Nephron progenitor cell (in vitro differentiated cells): ENCODE measurements at regions not wholly inside any gene's neighbourhood (a gene's known extent, or its start where the extent isn't known, plus 50 kb on each side); places are given as distances from the start of the nearest gene placed in this dataset.
A peak's percentile ranks its signal among the peaks of the same experiment; 100 is the strongest.

ENCODE experiments used
- DNase-seq: peaks from one replicate; pipeline ENCODE4 v3.0.0; 2021
- H3K27ac Mint-ChIP-seq: 2 replicates; pipeline ENCODE4 v1.8.0; 2021; ENCODE audit warnings: mild to moderate bottlenecking, moderate library complexity, mixed read lengths
- H3K27me3 Mint-ChIP-seq: 2 replicates; pipeline ENCODE4 v1.8.0; 2021; ENCODE audit warnings: mild to moderate bottlenecking, low read depth, mixed read lengths; ENCODE audit not compliant: poor library complexity
- H3K36me3 Mint-ChIP-seq: 2 replicates; pipeline ENCODE4 v1.8.0; 2021; ENCODE audit warnings: low read depth, mixed read lengths
- H3K4me1 Mint-ChIP-seq: 2 replicates; pipeline ENCODE4 v1.8.0; 2021; ENCODE audit warnings: mixed read lengths
- H3K4me3 Mint-ChIP-seq: 2 replicates; pipeline ENCODE4 v1.8.0; 2021; ENCODE audit warnings: mild to moderate bottlenecking, moderate library complexity, mixed read lengths
- H3K9me3 Mint-ChIP-seq: 2 replicates; pipeline ENCODE4 v1.8.0; 2021; ENCODE audit warnings: mild to moderate bottlenecking, moderate library complexity, mixed read lengths
- TF ChIP-seq, protein P1 (sequence below): fragments of 200-600 bp; sonication (generic); IDR thresholded peaks from 2 replicates; pipeline ENCODE4 v1.5.0; 2021; ENCODE audit warnings: antibody characterized with exemption

DNA sequence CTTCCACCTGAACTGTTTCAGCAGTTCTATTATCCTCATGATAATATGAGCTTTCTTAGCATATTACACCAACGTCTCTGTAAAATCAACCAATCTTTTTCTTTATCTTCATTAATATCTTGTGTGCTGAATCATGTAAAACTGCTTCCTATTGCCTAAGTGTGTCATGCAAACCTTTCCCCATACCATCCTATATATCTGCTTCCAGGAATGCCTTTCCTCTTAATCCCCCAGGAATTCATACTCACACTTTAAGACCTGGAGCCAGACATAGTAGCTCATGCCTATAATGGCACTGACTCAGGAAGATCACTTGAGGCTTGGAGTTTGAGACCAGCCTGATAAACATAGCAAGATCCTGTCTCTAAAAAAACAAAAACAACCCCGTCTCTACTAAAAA, 183.9 kb downstream of the NRIP1 start:
- no peak for DNase-seq
- H3K9me3 Mint-ChIP-seq: peaks cover 24% of the 10 kb centered on the region

DNA sequence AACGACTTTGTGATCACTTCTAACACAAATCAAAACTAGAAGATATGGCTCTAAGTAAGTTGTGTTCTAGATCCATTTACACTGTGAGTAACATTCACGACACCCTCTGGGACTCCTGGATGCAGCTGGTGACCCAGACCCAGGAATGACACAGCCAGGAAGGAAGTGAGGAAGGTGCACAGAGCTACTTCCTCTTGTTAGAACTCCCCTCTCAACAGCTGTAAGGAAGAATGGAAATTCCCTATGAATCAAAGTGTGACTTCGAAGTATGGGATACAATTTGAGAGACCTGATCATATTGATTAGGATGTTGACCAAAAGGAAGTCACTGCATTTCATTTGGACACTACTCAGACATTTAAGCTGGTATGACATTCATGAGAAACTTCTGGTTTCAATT, 185.3 kb downstream of the NRIP1 start:
- H3K4me1 Mint-ChIP-seq: peaks cover 49% of the 10 kb centered on the region
- no peak overlapping the region for H3K4me3 Mint-ChIP-seq
- H3K36me3 Mint-ChIP-seq: peaks cover 30% of the 10 kb centered on the region
- no peak for DNase-seq
- TF ChIP-seq, protein P1, sequence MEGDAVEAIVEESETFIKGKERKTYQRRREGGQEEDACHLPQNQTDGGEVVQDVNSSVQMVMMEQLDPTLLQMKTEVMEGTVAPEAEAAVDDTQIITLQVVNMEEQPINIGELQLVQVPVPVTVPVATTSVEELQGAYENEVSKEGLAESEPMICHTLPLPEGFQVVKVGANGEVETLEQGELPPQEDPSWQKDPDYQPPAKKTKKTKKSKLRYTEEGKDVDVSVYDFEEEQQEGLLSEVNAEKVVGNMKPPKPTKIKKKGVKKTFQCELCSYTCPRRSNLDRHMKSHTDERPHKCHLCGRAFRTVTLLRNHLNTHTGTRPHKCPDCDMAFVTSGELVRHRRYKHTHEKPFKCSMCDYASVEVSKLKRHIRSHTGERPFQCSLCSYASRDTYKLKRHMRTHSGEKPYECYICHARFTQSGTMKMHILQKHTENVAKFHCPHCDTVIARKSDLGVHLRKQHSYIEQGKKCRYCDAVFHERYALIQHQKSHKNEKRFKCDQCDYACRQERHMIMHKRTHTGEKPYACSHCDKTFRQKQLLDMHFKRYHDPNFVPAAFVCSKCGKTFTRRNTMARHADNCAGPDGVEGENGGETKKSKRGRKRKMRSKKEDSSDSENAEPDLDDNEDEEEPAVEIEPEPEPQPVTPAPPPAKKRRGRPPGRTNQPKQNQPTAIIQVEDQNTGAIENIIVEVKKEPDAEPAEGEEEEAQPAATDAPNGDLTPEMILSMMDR: no peak
- peaks cover 24% of the 10 kb centered on the region for H3K9me3 Mint-ChIP-seq
- H3K27ac Mint-ChIP-seq: peak overlapping the region; percentile 79
- no peaks in the 10 kb centered on the region for H3K27me3 Mint-ChIP-seq

More for the DNA sequence above, 183.9 kb downstream of the NRIP1 start:
- TF ChIP-seq, protein P1: no peak
- Mint-ChIP-seq H3K27ac (no peak overlapping the region), H3K36me3 (peaks cover 30% of the 10 kb centered on the region), H3K27me3 (no peaks in the 10 kb centered on the region), H3K4me1 (peaks cover 35% of the 10 kb centered on the region), H3K4me3 (no peak overlapping the region)

DNA sequence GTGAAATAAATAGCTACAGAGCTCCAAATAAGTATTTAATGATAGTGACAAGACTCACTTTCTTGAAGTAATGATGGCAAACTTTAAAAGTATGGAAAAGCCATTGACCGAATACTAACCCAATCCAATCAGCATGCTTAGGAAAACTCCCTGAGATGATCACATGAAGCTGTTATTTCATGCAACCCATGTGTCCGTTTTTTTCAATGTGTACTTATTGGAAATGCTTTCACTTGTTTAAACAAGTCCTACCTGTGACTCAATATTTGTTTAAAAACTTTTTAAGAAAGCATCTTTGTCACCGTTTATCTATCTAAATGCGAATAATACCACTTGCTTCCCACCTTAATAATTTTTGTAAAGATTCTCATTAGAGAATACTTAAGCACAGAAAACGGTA, 185.8 kb downstream of the NRIP1 start:
- H3K4me3 Mint-ChIP-seq: no peak overlapping the region
- no peak overlapping the region for H3K27ac Mint-ChIP-seq
- peaks cover 30% of the 10 kb centered on the region for H3K36me3 Mint-ChIP-seq
- DNase-seq: no peak
- peaks cover 49% of the 10 kb centered on the region for H3K4me1 Mint-ChIP-seq
- TF ChIP-seq, protein P1: no peak
- H3K27me3 Mint-ChIP-seq: no peaks in the 10 kb centered on the region
- peaks cover 24% of the 10 kb centered on the region for H3K9me3 Mint-ChIP-seq

DNA sequence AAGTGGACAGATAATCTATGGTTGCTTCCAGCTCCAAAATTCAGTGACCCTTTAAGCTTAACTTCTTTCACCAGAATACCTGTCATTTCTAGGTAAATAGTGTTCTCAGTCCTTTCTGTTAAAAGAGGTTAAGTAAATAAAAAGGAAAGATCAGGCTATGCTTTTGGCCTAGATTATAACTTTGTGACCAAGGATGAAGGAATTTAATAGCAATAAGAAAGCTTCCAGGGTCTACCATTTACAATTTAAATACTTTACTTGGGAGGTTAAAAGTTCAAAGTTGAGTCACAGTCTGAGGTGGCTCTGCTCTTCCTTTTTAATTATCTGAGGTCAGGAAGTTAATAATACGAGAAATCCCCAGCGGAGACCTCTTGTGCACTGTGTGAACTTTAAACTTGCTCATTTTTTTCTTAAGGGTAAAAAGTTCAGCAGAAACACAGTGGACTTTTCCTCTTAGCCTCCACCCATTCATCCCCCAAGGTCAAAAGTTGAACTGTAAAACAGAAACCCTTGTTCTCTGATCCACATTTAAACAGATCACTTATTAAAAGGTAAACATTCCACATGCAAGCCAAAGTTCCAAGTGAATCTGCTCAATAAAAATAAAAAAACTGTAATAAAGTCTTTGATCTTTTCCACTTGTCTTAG, 187.1 kb downstream of the NRIP1 start:
- no peak for DNase-seq
- TF ChIP-seq, protein P1: no peak

DNA sequence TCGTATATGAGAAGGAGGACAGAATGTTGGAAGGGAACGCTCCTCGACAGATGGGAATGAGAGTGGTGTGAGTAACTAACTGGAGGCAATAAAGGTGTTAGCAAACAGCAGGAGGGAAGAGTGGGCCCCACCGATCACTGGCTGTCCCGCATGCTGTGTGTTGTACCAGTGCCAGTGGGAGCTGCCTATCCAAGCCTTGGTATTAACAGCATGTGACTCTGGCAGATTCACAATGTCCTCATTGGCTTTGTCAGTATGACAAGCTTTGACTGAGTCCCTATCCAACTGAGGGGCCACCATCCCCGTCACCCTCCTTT, 188.3 kb downstream of the NRIP1 start:
- H3K4me3 Mint-ChIP-seq: no peak overlapping the region
- no peaks in the 10 kb centered on the region for H3K27me3 Mint-ChIP-seq
- TF ChIP-seq, protein P1: no peak
- peaks cover 49% of the 10 kb centered on the region for H3K4me1 Mint-ChIP-seq
- DNase-seq: no peak
- peak overlapping the region; percentile 98 for H3K27ac Mint-ChIP-seq
- peaks cover 21% of the 10 kb centered on the region for H3K36me3 Mint-ChIP-seq
- peaks cover 22% of the 10 kb centered on the region for H3K9me3 Mint-ChIP-seq

More for the DNA sequence above, 187.1 kb downstream of the NRIP1 start:
- H3K4me3 Mint-ChIP-seq: peak overlapping the region; percentile 28
- peaks cover 27% of the 10 kb centered on the region for H3K36me3 Mint-ChIP-seq
- no peaks in the 10 kb centered on the region for H3K27me3 Mint-ChIP-seq
- peak overlapping the region; percentile 70 for H3K27ac Mint-ChIP-seq
- peaks cover 22% of the 10 kb centered on the region for H3K9me3 Mint-ChIP-seq
- H3K4me1 Mint-ChIP-seq: peaks cover 49% of the 10 kb centered on the region
